Small intestine (tissue), 7 donors: ENCODE measurements at regions not wholly inside any gene's neighbourhood (a gene's known extent, or its start where the extent isn't known, plus 50 kb on each side); places are given as distances from the start of the nearest gene placed in this dataset.

Experiments
- DNase-seq, 2 donors: peaks; one replicate each; pipeline versions ENCODE4 v3.0.0 to v3.0.0-alpha.2; 2013
- FAIRE-seq: peaks from 2 replicates; lab custom pipeline; 2012; peaks lifted over from hg19 to GRCh38; lab: Jason Lieb, UNC
- H3K27ac ChIP-seq, 3 donors: one replicate each; pipeline ENCODE4 v1.5.1; 2013; ENCODE audit warnings: low read length in 2 of 3, mild to moderate bottlenecking in 2 of 3, control low read depth in 1 of 3, inconsistent platforms in 1 of 3, low read depth in 1 of 3, moderate library complexity in 1 of 3
- H3K27me3 ChIP-seq, 3 donors: one replicate each; pipeline ENCODE4 v1.6.1; 2013; ENCODE audit warnings: low read length in 3 of 3, inconsistent platforms in 1 of 3; ENCODE audit not compliant: control insufficient read depth in 3 of 3, insufficient read depth in 3 of 3
- H3K36me3 ChIP-seq, 3 donors: one replicate each; pipeline ENCODE4 v1.6.1; 2013; ENCODE audit warnings: low read length in 3 of 3, inconsistent platforms in 1 of 3, low read depth in 1 of 3, mild to moderate bottlenecking in 1 of 3, moderate library complexity in 1 of 3; ENCODE audit not compliant: control insufficient read depth in 3 of 3, insufficient read depth in 2 of 3
- H3K4me1 ChIP-seq, 3 donors: one replicate each; pipeline ENCODE4 v1.6.1; 2013; ENCODE audit warnings: low read length in 2 of 3, inconsistent platforms in 1 of 3, low read depth in 1 of 3, mild to moderate bottlenecking in 1 of 3, moderate library complexity in 1 of 3; ENCODE audit not compliant: control insufficient read depth in 3 of 3, insufficient read depth in 2 of 3
- H3K4me3 ChIP-seq, 3 donors: one replicate each; pipeline ENCODE4 v1.5.1; 2013; ENCODE audit warnings: low read length in 3 of 3, control low read depth in 1 of 3, inconsistent platforms in 1 of 3, low read depth in 1 of 3, mild to moderate bottlenecking in 1 of 3, moderate library complexity in 1 of 3
- H3K9me3 ChIP-seq, 2 donors: one replicate each; pipeline ENCODE4 v1.6.1; 2013; ENCODE audit warnings: low read depth in 1 of 2, low read length in 1 of 2; ENCODE audit not compliant: control insufficient read depth in 2 of 2, insufficient read depth in 1 of 2
- WGBS, 3 donors: extraction: QIAGEN DNeasy Blood & Tissue Kit; methylation state at CpG; one replicate each; pipeline ENCODE4 v1.1.7; 2013; 5-methylcytosine and 5-hydroxymethylcytosine counted together
- donor health status: healthy with polysubstance abuse.
- donor health status: control.
- donor health status: control.
- donor health status: Bipolar disorder and iron deficiency.
- donor health status: healthy.

DNA sequence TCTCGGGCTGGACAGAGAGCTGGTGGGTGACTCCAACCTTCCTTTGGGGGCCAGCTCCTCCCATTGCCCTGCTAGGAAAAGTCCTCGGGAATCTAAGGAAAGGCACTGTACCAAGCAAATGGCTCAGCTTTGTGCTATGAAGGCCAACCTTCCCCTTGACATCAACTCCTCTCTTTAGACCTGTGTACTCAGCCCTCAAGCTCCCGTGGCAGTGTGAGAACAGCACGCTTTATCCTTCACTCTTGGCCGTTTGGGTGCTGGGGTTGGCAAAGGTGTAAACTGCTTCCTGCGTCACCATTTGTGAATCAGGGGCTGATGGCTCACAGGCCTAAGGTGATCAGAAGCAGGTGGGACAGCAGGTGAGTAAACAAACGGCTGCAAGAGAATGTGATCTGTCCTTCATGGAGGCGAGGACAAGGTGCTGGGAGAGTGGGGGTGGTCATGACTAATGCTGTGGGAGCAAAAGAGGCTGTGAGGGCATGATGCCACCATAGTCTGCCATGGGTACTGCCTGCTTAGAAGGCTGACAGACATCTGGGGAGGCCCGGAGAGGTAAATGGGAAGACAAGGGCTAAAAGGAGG lies 165.2 kb upstream of the TPM1 start:
- no peak overlapping the region for H3K27ac ChIP-seq
- H3K27me3 ChIP-seq: no peaks in the 10 kb centered on the region
- DNase-seq (peak; percentile 27 to 38), FAIRE-seq (no peak)
- H3K36me3 ChIP-seq: no peaks in the 10 kb centered on the region
- H3K9me3 ChIP-seq: no peaks in the 10 kb centered on the region
- H3K4me3 ChIP-seq: no peak overlapping the region
- H3K4me1 ChIP-seq: no peaks in the 10 kb centered on the region
- WGBS, 3 donors: 37 to 78% (median 43%) methylated on average over 9 of the region's 9 CpGs

DNA sequence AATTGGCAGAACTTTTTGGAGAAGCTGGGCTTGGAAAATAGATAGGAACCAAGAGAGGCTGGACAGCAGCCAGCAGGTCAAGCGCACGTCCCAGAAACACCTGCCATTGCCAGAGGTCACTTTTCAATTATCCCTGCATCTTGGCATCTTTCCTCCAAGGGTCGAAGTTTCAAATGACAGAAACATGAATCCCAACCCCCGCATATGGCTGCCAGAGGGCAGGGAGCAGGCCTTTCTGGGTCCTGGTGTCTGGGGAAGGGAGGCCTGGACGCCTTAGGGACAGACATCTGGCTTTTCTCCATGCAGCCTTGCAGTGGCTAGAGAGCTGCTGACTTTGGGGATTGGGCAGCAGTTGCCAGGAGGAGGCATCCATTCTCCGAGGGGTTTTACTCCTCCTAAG lies 164.5 kb upstream of the TPM1 start:
- FAIRE-seq: no peak
- WGBS, 3 donors: 23 to 60% (median 35%) methylated on average over 6 of the region's 6 CpGs
- Histone ChIP-seq H3K4me3 (no peak overlapping the region), H3K36me3 (no peaks in the 10 kb centered on the region), H3K4me1 (no peaks in the 10 kb centered on the region), H3K9me3 (no peaks in the 10 kb centered on the region), H3K27me3 (no peaks in the 10 kb centered on the region), H3K27ac (no peak overlapping the region)
- DNase-seq: peak in 1 of 2 donors; percentile 22

DNA sequence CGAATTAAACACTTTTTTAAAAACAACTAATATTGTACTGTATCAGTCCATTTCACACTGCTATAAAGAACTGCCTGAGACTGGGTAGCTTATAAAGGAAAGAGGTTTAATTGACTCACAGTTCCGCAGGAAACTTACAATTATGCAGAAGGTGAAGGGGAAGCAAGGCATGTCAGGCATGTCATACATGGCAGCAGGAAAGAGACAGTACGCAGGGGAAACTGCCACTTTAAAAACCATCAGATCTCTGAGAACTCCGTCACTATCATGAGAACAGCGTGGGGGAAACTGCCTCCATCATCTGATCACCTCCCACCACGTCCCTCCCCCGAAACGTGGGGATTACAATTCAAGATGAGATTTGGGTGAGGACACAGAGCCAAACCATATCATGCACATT lies 162.8 kb upstream of the TPM1 start:
- Histone ChIP-seq H3K4me1 (no peaks in the 10 kb centered on the region), H3K27me3 (no peaks in the 10 kb centered on the region), H3K9me3 (no peaks in the 10 kb centered on the region), H3K36me3 (no peaks in the 10 kb centered on the region), H3K27ac (no peak overlapping the region), H3K4me3 (no peak overlapping the region)
- DNase-seq (no peak), FAIRE-seq (no peak)
- 54 to 77% (median 69%) methylated on average over 8 of the region's 8 CpGs for WGBS, 3 donors

DNA sequence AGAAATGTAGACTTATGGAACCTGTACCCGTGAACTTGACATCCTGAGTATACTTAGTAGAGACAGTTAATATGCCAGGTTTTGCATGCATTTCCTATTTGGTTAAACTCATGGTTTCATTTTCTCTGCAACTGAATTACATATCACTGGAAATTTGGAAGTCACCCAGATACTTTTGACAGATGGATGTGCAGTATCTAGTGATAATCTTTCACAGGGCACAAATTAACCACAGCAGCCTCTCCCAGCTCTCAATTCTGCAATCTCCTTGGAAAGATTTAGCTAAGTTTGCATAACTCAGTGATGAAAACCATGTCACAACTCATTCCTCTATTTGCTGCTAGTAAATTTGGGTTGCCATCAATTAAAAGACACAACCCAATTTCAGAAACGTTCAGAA lies 162.3 kb upstream of the TPM1 start:
- no peak for FAIRE-seq
- H3K4me3 ChIP-seq: no peak overlapping the region
- DNase-seq: no peak
- WGBS, 3 donors: 25 to 38% (median 35%) methylated on average over 2 of the region's 2 CpGs
- no peaks in the 10 kb centered on the region for H3K9me3 ChIP-seq
- H3K4me1 ChIP-seq: no peaks in the 10 kb centered on the region
- no peaks in the 10 kb centered on the region for H3K27me3 ChIP-seq
- H3K36me3 ChIP-seq: no peaks in the 10 kb centered on the region
- no peak overlapping the region for H3K27ac ChIP-seq

DNA sequence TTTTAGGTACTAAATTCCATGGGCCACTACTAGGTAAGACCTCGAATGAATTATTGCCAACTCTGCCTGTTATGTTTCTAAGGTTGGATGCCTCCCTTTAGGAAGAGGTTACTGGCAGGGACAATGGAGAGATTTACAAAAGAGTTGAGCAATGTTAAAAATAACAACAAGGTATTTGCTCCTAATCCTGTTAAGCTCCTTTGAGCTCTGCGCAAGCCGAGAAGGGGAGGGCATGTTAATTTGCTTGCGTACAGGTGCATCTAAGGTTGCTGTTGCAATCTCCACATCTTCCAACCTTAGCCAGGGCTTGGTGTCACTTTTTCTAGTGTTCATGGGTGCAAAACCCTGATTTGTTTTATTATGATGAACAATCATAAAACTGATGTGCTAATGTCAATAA lies 161.5 kb upstream of the TPM1 start:
- H3K4me1 ChIP-seq: no peaks in the 10 kb centered on the region
- H3K36me3 ChIP-seq: no peaks in the 10 kb centered on the region
- WGBS, 3 donors: 84 to 93% (median 92%) methylated on average over 4 of the region's 4 CpGs
- no peaks in the 10 kb centered on the region for H3K27me3 ChIP-seq
- H3K4me3 ChIP-seq: no peak overlapping the region
- no peaks in the 10 kb centered on the region for H3K9me3 ChIP-seq
- FAIRE-seq (no peak), DNase-seq (no peak)
- no peak overlapping the region for H3K27ac ChIP-seq

DNA sequence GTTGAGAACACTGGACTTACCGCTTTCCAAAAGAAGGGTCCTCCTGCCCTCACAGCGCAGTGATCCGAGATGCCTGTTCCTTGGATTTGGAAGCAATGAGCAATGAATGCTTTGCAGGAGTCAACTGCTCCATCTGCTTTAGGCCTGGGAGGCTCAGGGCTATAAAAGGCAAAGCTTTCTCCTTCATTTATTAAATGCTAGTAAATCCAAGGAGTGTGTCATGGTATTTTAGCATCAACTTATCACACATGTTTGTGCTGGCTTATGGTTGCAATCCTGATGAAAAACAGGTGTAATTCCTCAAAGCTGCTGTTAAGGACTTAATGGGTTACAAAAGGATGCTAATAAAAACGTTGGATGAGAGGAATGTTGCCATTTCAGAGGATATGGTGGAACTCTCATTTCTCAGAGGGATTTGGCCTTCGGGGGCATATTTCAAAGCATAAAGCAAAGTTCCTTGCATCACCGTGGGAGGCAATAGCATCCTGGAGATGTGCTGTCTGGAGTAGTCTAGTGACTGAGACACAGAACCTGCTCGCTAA lies 158.5 kb upstream of the TPM1 start:
- FAIRE-seq (no peak), DNase-seq (no peak)
- Histone ChIP-seq H3K9me3 (no peaks in the 10 kb centered on the region), H3K4me1 (peaks cover 0 to 4% (median 0%) of the 10 kb centered on the region in 3 donors), H3K36me3 (no peaks in the 10 kb centered on the region), H3K4me3 (no peak overlapping the region), H3K27ac (no peak overlapping the region), H3K27me3 (no peaks in the 10 kb centered on the region)
- 75 to 86% (median 81%) methylated on average over 7 of the region's 7 CpGs for WGBS, 3 donors

DNA sequence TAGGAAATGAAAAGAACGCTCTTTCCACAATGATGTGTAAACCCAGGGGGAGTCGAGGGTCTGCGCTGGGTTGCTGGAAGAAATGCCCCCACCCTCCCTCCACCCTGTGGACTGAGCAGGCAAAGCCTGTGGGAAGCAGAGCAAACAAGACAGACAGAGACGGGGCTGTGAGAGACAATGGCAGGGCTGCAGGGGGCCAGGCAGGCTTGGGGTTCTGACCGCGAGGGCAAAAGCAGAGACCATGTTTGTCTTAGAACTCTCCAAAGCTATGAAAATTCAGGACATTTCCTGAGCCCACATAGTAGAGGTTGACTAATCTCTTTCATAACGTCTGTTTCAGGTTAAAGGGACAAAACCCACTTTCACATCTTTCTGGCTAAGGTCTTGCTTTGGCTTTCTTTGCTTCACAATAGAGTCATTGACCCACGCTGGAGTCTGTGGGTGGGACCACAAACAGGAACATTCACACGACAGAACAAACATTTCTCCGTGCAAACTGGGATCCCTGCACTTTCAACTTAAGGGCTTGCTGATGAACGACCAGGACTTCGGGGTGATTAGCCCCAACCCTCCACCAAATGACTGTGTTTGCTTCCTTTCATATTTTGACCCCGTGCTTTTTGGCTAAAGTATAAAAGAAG lies 156.0 kb upstream of the TPM1 start:
- WGBS, 3 donors: 46 to 50% (median 48%) methylated on average over 13 of the region's 13 CpGs
- Histone ChIP-seq H3K36me3 (no peaks in the 10 kb centered on the region), H3K27me3 (no peaks in the 10 kb centered on the region), H3K4me3 (no peak overlapping the region), H3K27ac (no peak overlapping the region), H3K4me1 (peaks cover 0 to 4% (median 0%) of the 10 kb centered on the region in 3 donors), H3K9me3 (no peaks in the 10 kb centered on the region)
- DNase-seq (no peak), FAIRE-seq (no peak)

DNA sequence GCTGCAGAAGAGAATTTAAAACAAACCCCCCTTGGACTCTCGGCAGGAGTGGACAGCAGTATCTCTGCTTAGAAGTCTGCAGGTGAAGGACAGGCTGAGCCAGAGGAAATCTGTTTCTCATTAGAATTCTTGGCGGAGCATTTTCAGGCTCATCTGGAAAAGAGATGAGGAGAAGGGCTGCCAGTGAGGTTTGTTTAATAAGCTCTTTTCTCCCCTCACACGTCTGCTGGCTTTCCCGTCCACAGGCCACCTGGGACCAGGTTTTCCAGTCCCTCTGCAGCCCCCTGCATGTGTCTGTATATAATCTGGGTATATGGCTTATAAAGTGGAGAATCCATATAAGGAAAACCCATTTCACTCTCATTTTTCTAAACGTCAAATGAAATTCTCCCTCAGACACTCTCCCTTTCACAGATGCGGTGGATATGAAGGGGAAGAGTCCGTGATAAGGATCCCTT lies 155.4 kb upstream of the TPM1 start:
- DNase-seq: no peak
- H3K27me3 ChIP-seq: no peaks in the 10 kb centered on the region
- H3K9me3 ChIP-seq: no peaks in the 10 kb centered on the region
- WGBS, 3 donors: 70 to 78% (median 77%) methylated on average over 7 of the region's 7 CpGs
- no peak overlapping the region for H3K4me3 ChIP-seq
- no peaks in the 10 kb centered on the region for H3K36me3 ChIP-seq
- H3K27ac ChIP-seq: no peak overlapping the region
- H3K4me1 ChIP-seq: peaks cover 0 to 4% (median 0%) of the 10 kb centered on the region in 3 donors
- FAIRE-seq: no peak
